ENCODE measurements at regions not wholly inside any gene's neighbourhood (a gene's known extent, or its start where the extent isn't known, plus 50 kb on each side); places are given as distances from the start of the nearest gene placed in this dataset.

DNA sequence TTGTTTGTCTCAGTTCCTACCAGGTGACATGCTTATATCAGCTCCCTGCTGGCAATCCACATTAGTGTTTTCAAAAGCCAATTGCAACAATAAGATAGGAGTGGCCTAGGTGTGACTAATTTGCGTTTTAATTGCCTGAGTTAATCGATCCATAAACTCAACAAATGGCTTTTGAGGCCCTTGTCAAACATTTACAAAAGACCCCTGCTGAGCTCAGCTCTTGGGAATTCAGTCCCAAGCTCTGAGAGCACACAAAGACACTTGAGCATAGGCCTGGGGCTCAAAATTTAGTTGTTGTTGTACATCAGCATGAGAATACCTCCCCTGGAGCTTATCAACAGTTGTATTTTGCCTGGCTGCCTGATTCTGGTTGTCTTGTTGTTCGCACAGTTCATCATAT lies 1134.4 kb upstream of the TSPY4 start:
- no peak for DNase-seq

DNA sequence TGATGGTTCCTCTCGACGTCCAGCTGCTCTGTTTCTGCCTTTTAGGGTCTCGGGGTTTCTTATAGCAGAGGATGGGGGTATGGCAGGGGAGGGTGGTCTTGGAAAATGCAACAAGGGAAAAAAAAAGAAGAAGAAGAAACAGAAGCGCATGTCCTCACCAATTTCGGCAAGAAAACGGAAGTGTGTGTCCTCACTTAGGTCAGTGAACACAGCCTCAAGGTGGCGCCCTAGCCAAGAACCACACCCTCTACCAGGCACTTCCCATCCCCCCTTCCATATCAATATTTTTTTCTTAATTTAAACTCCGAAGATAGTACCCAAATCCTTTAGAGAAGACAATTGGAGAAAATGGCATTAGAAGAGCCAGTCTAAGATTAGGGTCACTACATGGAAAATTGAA lies 1096.1 kb upstream of the TSPY4 start:
- DNase-seq: no peak

DNA sequence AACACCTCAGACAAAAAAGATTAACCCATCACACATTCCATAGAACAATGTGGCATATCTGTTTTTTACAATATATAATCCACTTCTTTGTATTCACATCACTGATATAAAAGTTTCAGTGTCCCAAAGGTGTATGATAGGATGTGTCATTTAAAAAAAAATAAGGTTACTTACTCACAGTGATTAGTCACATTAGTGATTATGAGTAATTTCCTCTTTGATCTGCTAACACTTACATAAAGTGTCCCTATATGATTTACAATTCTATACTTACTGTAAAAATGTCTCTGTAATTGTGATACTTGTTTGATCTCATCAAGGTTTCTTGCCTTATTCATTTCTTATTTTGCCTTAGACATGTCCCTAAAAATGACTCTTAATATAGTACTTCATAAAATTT lies 1063.5 kb upstream of the TSPY4 start:
- DNase-seq: no peak

- DNase-seq: no peak
Observed at GRCh38 chrY:8305021-8305420, 1032.2 kb upstream of the TSPY4 start.

GRCh38 chrY:8324113-8324512 lies 1013.2 kb upstream of the TSPY4 start:
- DNase-seq: no peak

GRCh38 chrY:8326944-8327343 lies 1010.3 kb upstream of the TSPY4 start:
- no peak for DNase-seq

DNA sequence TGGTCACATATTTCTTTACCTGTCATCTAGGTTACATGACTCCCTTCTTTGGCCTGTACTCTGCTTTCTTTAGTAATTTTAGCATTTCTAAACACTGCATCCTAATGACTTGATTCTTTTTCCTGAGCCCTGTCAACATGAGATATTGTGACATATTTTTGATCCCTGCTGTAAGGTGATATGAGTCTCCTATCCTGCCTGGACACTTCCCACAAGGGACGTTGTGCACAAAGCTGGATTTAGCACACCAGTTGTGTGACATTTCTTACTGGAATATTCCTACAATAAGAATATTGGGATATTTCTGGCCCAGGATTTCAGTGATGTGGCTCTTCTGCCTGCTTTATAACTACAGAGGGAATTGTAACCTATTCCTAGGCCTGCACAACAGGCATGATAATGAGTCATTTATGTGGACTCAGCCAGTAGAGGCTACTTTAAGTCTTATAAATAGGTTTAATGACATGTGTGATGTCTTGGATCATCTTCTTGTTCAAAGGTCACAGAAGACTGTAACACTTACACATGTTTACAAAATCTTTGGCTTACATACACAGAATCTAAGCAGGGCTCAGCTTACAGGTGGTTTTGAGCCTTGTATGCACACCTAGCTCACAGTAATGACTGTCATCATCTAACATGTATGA lies 1009.4 kb upstream of the TSPY4 start:
- no peak for DNase-seq

DNA sequence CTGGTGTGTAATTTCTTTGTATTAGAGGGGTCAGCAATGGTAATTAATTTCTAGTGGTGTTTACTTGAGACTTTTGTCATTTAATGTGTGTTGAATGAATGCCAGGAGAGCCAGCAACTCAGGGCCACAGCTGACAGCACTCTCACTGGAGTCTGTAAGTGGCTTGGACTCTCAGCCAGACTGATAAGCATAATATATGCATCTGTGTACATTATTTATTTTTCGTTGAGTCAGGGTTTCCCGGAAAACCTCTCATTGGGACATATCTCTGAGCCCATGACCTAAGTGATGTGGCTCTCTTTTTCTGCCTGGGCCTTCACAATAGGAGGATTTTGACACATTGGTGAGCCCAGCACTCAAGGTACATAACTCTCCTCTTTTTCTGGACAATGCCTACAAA lies 1007.8 kb upstream of the TSPY4 start:
- DNase-seq: no peak

- no peak for DNase-seq
Observed at GRCh38 chrY:8329929-8330328, 1007.3 kb upstream of the TSPY4 start.

- no peak for DNase-seq
Observed at GRCh38 chrY:8333328-8333727, 1003.9 kb upstream of the TSPY4 start.

GRCh38 chrY:8335299-8335835 lies 1001.9 kb upstream of the TSPY4 start:
- DNase-seq: no peak

GRCh38 chrY:8336112-8336774 lies 1001.0 kb upstream of the TSPY4 start:
- DNase-seq: no peak

DNA sequence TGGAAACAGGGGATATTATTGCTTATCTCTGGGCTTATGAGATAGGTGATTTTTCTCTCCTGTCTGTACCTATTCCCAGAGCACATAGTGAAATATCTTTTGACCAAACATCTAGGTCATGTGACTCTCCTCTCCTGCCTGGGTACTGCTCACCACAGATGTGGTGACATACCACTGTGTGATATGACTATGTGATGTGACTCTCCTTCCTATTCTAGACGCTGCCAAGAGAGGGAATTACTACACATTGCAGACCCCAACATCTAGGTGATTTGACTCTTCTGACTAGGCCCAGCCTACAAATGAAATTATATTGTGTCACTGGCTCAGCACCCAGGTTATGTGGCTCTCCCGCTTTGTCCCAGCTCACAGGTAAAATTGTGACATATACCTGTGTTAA lies 996.3 kb upstream of the TSPY4 start:
- DNase-seq: no peak

GRCh38 chrY:8342173-8342572 lies 995.1 kb upstream of the TSPY4 start:
- no peak for DNase-seq

- no peak for DNase-seq
Observed at GRCh38 chrY:8351241-8351640, 986.0 kb upstream of the TSPY4 start.

DNA sequence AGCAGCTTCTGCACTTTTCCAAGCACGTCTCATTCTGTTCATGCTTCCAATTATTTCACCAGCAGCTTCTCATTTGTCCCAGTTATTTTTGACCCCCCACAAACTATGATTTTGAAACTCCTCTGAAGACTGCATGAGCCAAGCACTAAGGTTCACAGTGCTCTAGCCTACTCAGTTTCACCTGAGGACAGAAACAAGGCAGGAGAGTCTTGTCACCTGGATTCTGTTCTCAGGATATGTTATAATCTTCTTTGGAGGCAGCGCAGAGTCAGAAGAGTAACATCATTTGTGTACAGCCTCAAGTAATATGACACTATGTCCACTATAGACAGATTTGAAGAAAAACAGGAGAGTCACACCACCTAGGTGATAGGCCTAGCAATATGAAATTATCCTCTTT lies 985.1 kb upstream of the TSPY4 start:
- DNase-seq: no peak

- DNase-seq: no peak
Observed at GRCh38 chrY:8358161-8358560, 979.1 kb upstream of the TSPY4 start.

GRCh38 chrY:8361715-8362114 lies 975.5 kb upstream of the TSPY4 start:
- DNase-seq: no peak

- DNase-seq: no peak
Observed at GRCh38 chrY:8377491-8377890, 959.8 kb upstream of the TSPY4 start.

- DNase-seq: no peak
Observed at GRCh38 chrY:8379800-8380199, 957.5 kb upstream of the TSPY4 start.

DNA sequence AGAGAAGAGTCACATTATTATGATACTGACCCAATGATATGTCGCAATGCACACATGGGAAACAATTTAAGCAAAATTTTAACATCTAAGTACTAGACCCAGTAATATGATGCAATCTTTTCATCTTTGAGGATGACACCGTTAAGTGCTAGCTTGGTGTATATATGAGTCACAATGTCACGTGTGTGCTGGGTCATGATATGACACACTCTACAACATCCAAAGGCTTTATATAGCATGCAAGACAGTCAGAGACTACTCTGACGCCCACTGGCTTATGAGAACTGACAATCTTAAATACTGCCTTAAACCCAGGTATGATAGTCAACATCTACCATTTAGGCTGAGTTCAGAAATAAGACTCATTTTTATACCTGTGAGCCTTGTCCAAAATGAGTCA lies 955.8 kb upstream of the TSPY4 start:
- no peak for DNase-seq

DNA sequence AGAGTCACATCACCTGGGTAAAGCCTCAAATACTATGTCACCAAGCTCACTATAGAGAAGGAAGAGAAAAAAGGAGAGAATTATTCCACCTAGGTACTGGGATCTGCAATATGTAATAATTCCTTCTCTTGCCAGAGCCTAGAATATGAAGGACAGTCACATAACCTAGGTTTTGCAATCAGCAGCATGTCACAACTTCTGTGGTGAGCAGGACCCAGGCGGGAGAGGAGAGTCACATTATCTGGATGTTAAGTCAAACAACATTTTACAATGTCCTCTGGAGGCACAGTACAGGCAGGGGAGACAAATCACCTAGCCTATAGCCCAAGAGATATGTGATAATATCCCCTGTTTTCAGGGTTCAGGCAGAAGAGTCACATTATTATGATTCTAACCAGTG lies 951.2 kb upstream of the TSPY4 start:
- no peak for DNase-seq

GRCh38 chrY:8388512-8388911 lies 948.8 kb upstream of the TSPY4 start:
- DNase-seq: no peak

GRCh38 chrY:8390310-8390709 lies 947.0 kb upstream of the TSPY4 start:
- no peak for DNase-seq

GRCh38 chrY:8393246-8393645 lies 944.0 kb upstream of the TSPY4 start:
- no peak for DNase-seq

Data from NCI-H526 (cell line).